ENCODE measurements at regions not wholly inside any gene's neighbourhood (a gene's known extent, or its start where the extent isn't known, plus 50 kb on each side); places are given as distances from the start of the nearest gene placed in this dataset.

DNA sequence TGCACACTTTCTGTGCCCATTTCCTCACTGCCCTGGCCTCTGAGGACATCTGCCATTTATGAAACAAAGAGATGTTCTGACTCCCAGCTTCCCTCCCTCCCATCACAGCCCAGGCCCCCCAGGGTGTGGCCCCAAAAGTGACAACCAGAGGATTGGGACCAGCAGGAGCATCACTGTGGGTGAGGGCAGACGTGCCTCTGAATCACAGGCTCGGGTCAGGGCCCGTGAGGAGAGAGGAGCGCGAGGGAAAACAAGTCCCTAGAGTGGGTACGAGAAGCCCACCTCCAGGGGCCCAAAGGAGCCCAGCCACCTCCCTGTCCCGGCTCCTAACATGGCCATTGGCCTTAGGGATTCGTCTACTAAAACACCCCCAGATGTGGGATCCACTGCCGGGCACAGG is 138.0 kb upstream of the FSTL4 start:
- Histone ChIP-seq H3K27me3 (ENCODE audit: control insufficient read depth, insufficient read depth, low read length) (peaks cover 2% of the 10 kb centered on the region), H3K36me3 (ENCODE audit: control insufficient read depth, insufficient read depth, low read length) (no peaks in the 10 kb centered on the region), H3K27ac (ENCODE audit: insufficient read depth, low read length) (no peak overlapping the region), H3K9me3 (ENCODE audit: control insufficient read depth, insufficient read depth, low read depth, low read length) (no peaks in the 10 kb centered on the region), H3K79me2 (ENCODE audit: control insufficient read depth, insufficient read depth, low read length) (no peaks in the 10 kb centered on the region), H3K9ac (ENCODE audit: insufficient read depth, low read length) (no peak overlapping the region), H3K4me3 (replicated peaks in 1 of 4; ENCODE audit: control extremely low read depth in 1 of 4, insufficient read depth in 1 of 4, low read depth in 3 of 4, low read length in 4 of 4) (no peak overlapping the region), H3K4me2 (ENCODE audit: extremely low read depth, insufficient read depth, low read length) (no peak overlapping the region), H3K4me1 (ENCODE audit: control insufficient read depth, extremely low read depth, insufficient read depth, low read length) (no peaks in the 10 kb centered on the region), H2AFZ (ENCODE audit: low read length) (no peak overlapping the region), H4K20me1 (ENCODE audit: control insufficient read depth, extremely low read depth, insufficient read depth, low read length) (no peaks in the 10 kb centered on the region)
- no peak for TF ChIP-seq EZH2 (IDR thresholded peaks at IDR 0.05; ENCODE audit: low read length, missing control alignments)
- DNase-seq (ENCODE audit: low read depth in 2 of 2): no peak

DNA sequence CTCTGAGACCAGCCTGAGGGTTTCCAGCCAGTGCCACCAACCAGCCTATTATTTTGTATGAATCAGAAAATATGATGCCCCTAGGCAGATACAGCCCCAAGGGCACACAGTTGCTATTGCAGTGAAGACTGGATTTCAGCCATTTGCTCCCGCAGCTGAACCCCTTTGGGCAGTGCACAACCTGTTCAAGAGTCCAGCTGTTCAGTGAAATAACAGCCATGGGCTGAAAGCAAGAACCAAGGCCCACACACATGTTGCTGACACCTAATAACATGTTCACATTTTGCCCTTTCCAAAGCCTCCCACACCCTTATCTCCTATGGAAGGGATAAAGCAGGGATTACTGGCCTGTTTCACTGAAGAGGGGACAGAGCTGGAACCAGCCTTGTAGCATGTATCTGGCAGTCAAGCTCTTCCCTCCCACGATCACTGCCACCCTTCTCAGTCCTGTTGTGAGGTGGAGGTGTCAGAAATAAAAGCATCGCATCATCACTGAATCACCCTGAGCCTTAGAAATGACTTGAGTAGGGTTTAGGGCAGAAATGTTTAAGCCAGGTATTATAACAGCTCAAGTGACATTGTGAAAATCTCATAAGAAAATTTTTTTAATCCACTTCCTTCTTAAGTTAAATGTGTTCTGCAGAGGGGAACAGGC is 137.1 kb upstream of the FSTL4 start:
- Histone ChIP-seq H4K20me1 (ENCODE audit: control insufficient read depth, extremely low read depth, insufficient read depth, low read length) (no peaks in the 10 kb centered on the region), H3K4me3 (replicated peaks in 1 of 4; ENCODE audit: control extremely low read depth in 1 of 4, insufficient read depth in 1 of 4, low read depth in 3 of 4, low read length in 4 of 4) (no peak overlapping the region), H3K79me2 (ENCODE audit: control insufficient read depth, insufficient read depth, low read length) (no peaks in the 10 kb centered on the region), H3K27me3 (ENCODE audit: control insufficient read depth, insufficient read depth, low read length) (no peaks in the 10 kb centered on the region), H3K9me3 (ENCODE audit: control insufficient read depth, insufficient read depth, low read depth, low read length) (no peaks in the 10 kb centered on the region), H3K4me1 (ENCODE audit: control insufficient read depth, extremely low read depth, insufficient read depth, low read length) (no peaks in the 10 kb centered on the region), H3K4me2 (ENCODE audit: extremely low read depth, insufficient read depth, low read length) (no peak overlapping the region), H3K9ac (ENCODE audit: insufficient read depth, low read length) (no peak overlapping the region), H3K27ac (ENCODE audit: insufficient read depth, low read length) (no peak overlapping the region), H2AFZ (ENCODE audit: low read length) (no peak overlapping the region), H3K36me3 (ENCODE audit: control insufficient read depth, insufficient read depth, low read length) (no peaks in the 10 kb centered on the region)
- TF ChIP-seq, protein P1, sequence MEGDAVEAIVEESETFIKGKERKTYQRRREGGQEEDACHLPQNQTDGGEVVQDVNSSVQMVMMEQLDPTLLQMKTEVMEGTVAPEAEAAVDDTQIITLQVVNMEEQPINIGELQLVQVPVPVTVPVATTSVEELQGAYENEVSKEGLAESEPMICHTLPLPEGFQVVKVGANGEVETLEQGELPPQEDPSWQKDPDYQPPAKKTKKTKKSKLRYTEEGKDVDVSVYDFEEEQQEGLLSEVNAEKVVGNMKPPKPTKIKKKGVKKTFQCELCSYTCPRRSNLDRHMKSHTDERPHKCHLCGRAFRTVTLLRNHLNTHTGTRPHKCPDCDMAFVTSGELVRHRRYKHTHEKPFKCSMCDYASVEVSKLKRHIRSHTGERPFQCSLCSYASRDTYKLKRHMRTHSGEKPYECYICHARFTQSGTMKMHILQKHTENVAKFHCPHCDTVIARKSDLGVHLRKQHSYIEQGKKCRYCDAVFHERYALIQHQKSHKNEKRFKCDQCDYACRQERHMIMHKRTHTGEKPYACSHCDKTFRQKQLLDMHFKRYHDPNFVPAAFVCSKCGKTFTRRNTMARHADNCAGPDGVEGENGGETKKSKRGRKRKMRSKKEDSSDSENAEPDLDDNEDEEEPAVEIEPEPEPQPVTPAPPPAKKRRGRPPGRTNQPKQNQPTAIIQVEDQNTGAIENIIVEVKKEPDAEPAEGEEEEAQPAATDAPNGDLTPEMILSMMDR (conservative IDR thresholded peaks at IDR 0.05 in 1 of 2, IDR thresholded peaks at IDR 0.05 in 1 of 2; ENCODE audit: low read depth in 1 of 2, low read length in 2 of 2): no peak
- no peak for TF ChIP-seq EZH2 (IDR thresholded peaks at IDR 0.05; ENCODE audit: low read length, missing control alignments)
- no peak for DNase-seq (ENCODE audit: low read depth in 2 of 2)

DNA sequence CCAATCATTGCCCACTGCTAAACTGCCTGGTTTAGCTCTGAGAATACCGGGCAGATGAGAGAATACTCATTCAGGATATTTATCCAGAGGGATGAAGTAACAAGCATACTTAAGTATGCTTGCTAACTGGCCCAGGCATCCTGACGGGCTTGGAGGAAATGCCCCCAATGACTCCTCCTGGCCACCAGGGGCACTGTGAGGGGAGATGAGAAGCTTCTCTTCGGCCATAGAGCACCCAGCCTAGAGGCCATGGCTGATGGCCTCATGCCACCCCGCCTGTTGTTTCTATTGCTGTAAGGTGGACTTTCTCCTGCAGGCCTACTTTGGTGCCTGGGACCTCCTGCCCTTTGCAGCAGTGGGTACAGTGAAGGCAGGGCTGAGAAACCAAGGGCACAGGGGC is 134.5 kb upstream of the FSTL4 start:
- Histone ChIP-seq H3K4me2 (ENCODE audit: extremely low read depth, insufficient read depth, low read length) (no peak overlapping the region), H3K27ac (ENCODE audit: insufficient read depth, low read length) (no peak overlapping the region), H3K36me3 (ENCODE audit: control insufficient read depth, insufficient read depth, low read length) (no peaks in the 10 kb centered on the region), H2AFZ (ENCODE audit: low read length) (no peak overlapping the region), H3K79me2 (ENCODE audit: control insufficient read depth, insufficient read depth, low read length) (no peaks in the 10 kb centered on the region), H3K27me3 (ENCODE audit: control insufficient read depth, insufficient read depth, low read length) (no peaks in the 10 kb centered on the region), H3K9ac (ENCODE audit: insufficient read depth, low read length) (no peak overlapping the region), H4K20me1 (ENCODE audit: control insufficient read depth, extremely low read depth, insufficient read depth, low read length) (no peaks in the 10 kb centered on the region), H3K9me3 (ENCODE audit: control insufficient read depth, insufficient read depth, low read depth, low read length) (no peaks in the 10 kb centered on the region), H3K4me1 (ENCODE audit: control insufficient read depth, extremely low read depth, insufficient read depth, low read length) (no peaks in the 10 kb centered on the region), H3K4me3 (replicated peaks in 1 of 4; ENCODE audit: control extremely low read depth in 1 of 4, insufficient read depth in 1 of 4, low read depth in 3 of 4, low read length in 4 of 4) (no peak overlapping the region)
- no peak for DNase-seq (ENCODE audit: low read depth in 2 of 2)
- TF ChIP-seq, protein P1 (conservative IDR thresholded peaks at IDR 0.05 in 1 of 2, IDR thresholded peaks at IDR 0.05 in 1 of 2; ENCODE audit: low read depth in 1 of 2, low read length in 2 of 2): peak in 1 of 2 donors; percentile 3
- no peak for TF ChIP-seq EZH2 (IDR thresholded peaks at IDR 0.05; ENCODE audit: low read length, missing control alignments)

Measured in fibroblast of lung (primary cell).